Hepatocyte (in vitro differentiated cells): ENCODE measurements at regions not wholly inside any gene's neighbourhood (a gene's known extent, or its start where the extent isn't known, plus 50 kb on each side); places are given as distances from the start of the nearest gene placed in this dataset.

Source experiments
- EZH2 ChIP-seq: fragments of 200-600 bp; sonication (generic); IDR thresholded peaks from 2 replicates; pipeline ENCODE4 v1.6.1; 2016; ENCODE audit warnings: antibody characterized with exemption, mild to moderate bottlenecking, borderline replicate concordance
- TF ChIP-seq, protein P1 (sequence below): fragments of 200-600 bp; sonication (generic); IDR thresholded peaks from 2 replicates; pipeline ENCODE4 v1.5.1; 2016; ENCODE audit warnings: antibody characterized with exemption, mild to moderate bottlenecking; ENCODE audit not compliant: poor library complexity

DNA sequence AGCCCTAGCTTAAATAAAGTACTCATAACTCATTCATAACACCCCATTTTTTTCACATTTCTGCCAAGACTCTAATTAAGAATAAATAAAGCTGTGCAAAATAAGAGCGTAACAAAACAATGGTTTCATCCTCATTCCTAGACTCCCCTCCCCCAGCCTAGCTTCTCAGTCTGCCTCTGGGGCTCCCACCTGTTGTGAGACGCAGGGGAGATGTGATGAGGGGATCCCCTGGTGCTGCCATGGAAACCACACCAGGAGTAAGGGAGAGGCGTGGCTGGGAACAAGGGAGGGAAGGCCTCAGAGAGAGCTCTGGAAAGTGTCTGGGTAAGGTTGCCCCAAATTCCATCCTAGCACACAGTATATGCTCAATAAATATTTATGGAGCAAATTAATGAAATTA, 93.3 kb upstream of the USP29 start:
- TF ChIP-seq, protein P1, sequence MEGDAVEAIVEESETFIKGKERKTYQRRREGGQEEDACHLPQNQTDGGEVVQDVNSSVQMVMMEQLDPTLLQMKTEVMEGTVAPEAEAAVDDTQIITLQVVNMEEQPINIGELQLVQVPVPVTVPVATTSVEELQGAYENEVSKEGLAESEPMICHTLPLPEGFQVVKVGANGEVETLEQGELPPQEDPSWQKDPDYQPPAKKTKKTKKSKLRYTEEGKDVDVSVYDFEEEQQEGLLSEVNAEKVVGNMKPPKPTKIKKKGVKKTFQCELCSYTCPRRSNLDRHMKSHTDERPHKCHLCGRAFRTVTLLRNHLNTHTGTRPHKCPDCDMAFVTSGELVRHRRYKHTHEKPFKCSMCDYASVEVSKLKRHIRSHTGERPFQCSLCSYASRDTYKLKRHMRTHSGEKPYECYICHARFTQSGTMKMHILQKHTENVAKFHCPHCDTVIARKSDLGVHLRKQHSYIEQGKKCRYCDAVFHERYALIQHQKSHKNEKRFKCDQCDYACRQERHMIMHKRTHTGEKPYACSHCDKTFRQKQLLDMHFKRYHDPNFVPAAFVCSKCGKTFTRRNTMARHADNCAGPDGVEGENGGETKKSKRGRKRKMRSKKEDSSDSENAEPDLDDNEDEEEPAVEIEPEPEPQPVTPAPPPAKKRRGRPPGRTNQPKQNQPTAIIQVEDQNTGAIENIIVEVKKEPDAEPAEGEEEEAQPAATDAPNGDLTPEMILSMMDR, result no peak
- no peak for TF ChIP-seq EZH2
